ENCODE measurements at regions not wholly inside any gene's neighbourhood (a gene's known extent, or its start where the extent isn't known, plus 50 kb on each side); places are given as distances from the start of the nearest gene placed in this dataset.

DNA sequence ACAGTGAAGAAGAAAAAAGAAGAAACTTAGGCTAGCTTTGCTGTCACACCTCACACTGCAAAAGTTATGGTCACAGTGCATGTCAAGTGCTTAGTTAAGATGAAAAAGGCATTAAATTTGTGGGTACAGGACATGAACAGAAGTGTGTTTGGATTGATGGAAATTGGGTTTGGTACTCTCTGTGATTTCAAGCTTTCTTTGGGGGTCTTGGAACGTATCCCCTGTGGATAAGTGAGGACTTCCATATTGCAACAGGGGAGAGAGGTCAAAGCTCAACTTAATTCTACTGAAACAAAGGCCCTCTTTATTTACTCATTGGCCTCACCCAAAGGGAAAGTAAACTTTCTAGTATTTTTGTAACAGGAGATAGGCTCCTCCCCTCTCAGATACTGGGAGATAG lies 138.3 kb upstream of the FUT9 start (continued):
- TF ChIP-seq, protein P1, sequence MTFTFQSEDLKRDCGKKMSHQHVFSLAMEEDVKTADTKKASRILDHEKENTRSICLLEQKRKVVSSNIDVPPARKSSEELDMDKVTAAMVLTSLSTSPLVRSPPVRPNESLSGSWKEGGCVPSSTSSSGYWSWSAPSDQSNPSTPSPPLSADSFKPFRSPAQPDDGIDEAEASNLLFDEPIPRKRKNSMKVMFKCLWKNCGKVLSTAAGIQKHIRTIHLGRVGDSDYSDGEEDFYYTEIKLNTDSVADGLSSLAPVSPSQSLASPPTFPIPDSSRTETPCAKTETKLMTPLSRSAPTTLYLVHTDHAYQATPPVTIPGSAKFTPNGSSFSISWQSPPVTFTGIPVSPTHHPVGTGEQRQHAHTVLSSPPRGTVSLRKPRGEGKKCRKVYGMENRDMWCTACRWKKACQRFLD (CRISPR knock-in tag; IDR thresholded peaks at IDR 0.05; ENCODE audit: borderline replicate concordance) = no peak
- TF ChIP-seq CREM (IDR thresholded peaks at IDR 0.05) (peak; percentile 57; the same call in 1 of the 2 replicates), CREM (CRISPR knock-in tag; IDR thresholded peaks at IDR 0.05) (no peak), KDM5B (CRISPR knock-in tag; IDR thresholded peaks at IDR 0.05; ENCODE audit: borderline replicate concordance) (no peak), DR1 (CRISPR knock-in tag; IDR thresholded peaks at IDR 0.05) (no peak), STAG1 (CRISPR knock-in tag; IDR thresholded peaks at IDR 0.05) (no peak), ZNF20 (CRISPR knock-in tag; IDR thresholded peaks at IDR 0.05) (no peak), ZNF772 (CRISPR knock-in tag; IDR thresholded peaks at IDR 0.05) (no peak), ZNF460 (CRISPR knock-in tag; IDR thresholded peaks at IDR 0.05; ENCODE audit: borderline replicate concordance) (no peak), HOXA7 (CRISPR knock-in tag; IDR thresholded peaks at IDR 0.05) (no peak), ZBTB3 (CRISPR knock-in tag; IDR thresholded peaks at IDR 0.05; ENCODE audit: borderline replicate concordance, low read depth) (no peak), CCAR2 (optimal IDR thresholded peaks at IDR 0.05; ENCODE audit: low read depth, low read length) (no peak), ZNF180 (CRISPR knock-in tag; IDR thresholded peaks at IDR 0.05; ENCODE audit: borderline replicate concordance, low read depth) (no peak), ZNF253 (CRISPR knock-in tag; IDR thresholded peaks at IDR 0.05; ENCODE audit: borderline replicate concordance) (no peak), TEAD2 (CRISPR knock-in tag; IDR thresholded peaks at IDR 0.05) (no peak), CBX1 (IDR thresholded peaks at IDR 0.05; ENCODE audit: low read depth) (no peak), CBX5 (CRISPR knock-in tag; IDR thresholded peaks at IDR 0.05; ENCODE audit: borderline replicate concordance) (no peak)
- TF ChIP-seq, protein P2, sequence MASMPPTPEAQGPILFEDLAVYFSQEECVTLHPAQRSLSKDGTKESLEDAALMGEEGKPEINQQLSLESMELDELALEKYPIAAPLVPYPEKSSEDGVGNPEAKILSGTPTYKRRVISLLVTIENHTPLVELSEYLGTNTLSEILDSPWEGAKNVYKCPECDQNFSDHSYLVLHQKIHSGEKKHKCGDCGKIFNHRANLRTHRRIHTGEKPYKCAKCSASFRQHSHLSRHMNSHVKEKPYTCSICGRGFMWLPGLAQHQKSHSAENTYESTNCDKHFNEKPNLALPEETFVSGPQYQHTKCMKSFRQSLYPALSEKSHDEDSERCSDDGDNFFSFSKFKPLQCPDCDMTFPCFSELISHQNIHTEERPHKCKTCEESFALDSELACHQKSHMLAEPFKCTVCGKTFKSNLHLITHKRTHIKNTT (CRISPR knock-in tag; IDR thresholded peaks at IDR 0.05) = no peak
- TF ChIP-seq, protein P3, sequence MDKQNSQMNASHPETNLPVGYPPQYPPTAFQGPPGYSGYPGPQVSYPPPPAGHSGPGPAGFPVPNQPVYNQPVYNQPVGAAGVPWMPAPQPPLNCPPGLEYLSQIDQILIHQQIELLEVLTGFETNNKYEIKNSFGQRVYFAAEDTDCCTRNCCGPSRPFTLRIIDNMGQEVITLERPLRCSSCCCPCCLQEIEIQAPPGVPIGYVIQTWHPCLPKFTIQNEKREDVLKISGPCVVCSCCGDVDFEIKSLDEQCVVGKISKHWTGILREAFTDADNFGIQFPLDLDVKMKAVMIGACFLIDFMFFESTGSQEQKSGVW (CRISPR knock-in tag; IDR thresholded peaks at IDR 0.05; ENCODE audit: borderline replicate concordance) = no peak
- TF ChIP-seq, protein P4, sequence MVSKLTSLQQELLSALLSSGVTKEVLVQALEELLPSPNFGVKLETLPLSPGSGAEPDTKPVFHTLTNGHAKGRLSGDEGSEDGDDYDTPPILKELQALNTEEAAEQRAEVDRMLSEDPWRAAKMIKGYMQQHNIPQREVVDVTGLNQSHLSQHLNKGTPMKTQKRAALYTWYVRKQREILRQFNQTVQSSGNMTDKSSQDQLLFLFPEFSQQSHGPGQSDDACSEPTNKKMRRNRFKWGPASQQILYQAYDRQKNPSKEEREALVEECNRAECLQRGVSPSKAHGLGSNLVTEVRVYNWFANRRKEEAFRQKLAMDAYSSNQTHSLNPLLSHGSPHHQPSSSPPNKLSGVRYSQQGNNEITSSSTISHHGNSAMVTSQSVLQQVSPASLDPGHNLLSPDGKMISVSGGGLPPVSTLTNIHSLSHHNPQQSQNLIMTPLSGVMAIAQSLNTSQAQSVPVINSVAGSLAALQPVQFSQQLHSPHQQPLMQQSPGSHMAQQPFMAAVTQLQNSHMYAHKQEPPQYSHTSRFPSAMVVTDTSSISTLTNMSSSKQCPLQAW (CRISPR knock-in tag; IDR thresholded peaks at IDR 0.05) = no peak
- TF ChIP-seq, protein P5, sequence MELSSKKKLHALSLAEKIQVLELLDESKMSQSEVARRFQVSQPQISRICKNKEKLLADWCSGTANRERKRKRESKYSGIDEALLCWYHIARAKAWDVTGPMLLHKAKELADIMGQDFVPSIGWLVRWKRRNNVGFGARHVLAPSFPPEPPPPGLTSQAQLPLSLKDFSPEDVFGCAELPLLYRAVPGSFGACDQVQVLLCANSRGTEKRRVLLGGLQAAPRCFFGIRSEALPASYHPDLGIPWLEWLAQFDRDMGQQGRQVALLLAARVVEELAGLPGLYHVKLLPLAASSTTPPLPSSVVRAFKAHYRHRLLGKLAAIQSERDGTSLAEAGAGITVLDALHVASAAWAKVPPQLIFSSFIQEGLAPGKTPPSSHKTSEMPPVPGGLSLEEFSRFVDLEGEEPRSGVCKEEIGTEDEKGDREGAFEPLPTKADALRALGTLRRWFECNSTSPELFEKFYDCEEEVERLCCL (CRISPR knock-in tag; IDR thresholded peaks at IDR 0.05; ENCODE audit: borderline replicate concordance) = no peak
- TF ChIP-seq, protein P6, sequence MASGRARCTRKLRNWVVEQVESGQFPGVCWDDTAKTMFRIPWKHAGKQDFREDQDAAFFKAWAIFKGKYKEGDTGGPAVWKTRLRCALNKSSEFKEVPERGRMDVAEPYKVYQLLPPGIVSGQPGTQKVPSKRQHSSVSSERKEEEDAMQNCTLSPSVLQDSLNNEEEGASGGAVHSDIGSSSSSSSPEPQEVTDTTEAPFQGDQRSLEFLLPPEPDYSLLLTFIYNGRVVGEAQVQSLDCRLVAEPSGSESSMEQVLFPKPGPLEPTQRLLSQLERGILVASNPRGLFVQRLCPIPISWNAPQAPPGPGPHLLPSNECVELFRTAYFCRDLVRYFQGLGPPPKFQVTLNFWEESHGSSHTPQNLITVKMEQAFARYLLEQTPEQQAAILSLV (CRISPR knock-in tag; IDR thresholded peaks at IDR 0.05; ENCODE audit: borderline replicate concordance) = no peak
- TF ChIP-seq, protein P7, sequence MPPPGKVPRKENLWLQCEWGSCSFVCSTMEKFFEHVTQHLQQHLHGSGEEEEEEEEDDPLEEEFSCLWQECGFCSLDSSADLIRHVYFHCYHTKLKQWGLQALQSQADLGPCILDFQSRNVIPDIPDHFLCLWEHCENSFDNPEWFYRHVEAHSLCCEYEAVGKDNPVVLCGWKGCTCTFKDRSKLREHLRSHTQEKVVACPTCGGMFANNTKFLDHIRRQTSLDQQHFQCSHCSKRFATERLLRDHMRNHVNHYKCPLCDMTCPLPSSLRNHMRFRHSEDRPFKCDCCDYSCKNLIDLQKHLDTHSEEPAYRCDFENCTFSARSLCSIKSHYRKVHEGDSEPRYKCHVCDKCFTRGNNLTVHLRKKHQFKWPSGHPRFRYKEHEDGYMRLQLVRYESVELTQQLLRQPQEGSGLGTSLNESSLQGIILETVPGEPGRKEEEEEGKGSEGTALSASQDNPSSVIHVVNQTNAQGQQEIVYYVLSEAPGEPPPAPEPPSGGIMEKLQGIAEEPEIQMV (CRISPR knock-in tag; IDR thresholded peaks at IDR 0.05; ENCODE audit: low read depth) = no peak

Measured in HepG2 (cell line).